ENCODE measurements at regions not wholly inside any gene's neighbourhood (a gene's known extent, or its start where the extent isn't known, plus 50 kb on each side); places are given as distances from the start of the nearest gene placed in this dataset.

- no peak for DNase-seq
These were observed 146.2 kb downstream of the VEGFA start for GRCh38 chr6:43915986-43916923.

- no peak for DNase-seq
These were observed 145.3 kb downstream of the VEGFA start for GRCh38 chr6:43915208-43915869.

- no peak for DNase-seq
These were observed 144.5 kb downstream of the VEGFA start for GRCh38 chr6:43914272-43915147.

- no peak for DNase-seq
These were observed 143.6 kb downstream of the VEGFA start for GRCh38 chr6:43913375-43914271.

- DNase-seq, result no peak
These were observed 142.8 kb downstream of the VEGFA start for GRCh38 chr6:43912598-43913371.

- DNase-seq, result no peak
These were observed 142.1 kb downstream of the VEGFA start for GRCh38 chr6:43912116-43912577.

GRCh38 chr6:43911354-43912115 lies 141.5 kb downstream of the VEGFA start:
- no peak for DNase-seq

- DNase-seq, result no peak
These were observed 140.8 kb downstream of the VEGFA start for GRCh38 chr6:43910638-43911353.

GRCh38 chr6:43910149-43910637 lies 140.2 kb downstream of the VEGFA start:
- DNase-seq, result no peak

GRCh38 chr6:43909474-43910148 lies 139.6 kb downstream of the VEGFA start:
- no peak for DNase-seq

GRCh38 chr6:43907789-43908472 lies 137.9 kb downstream of the VEGFA start:
- no peak for DNase-seq

- no peak for DNase-seq
These were observed 137.3 kb downstream of the VEGFA start for GRCh38 chr6:43907312-43907711.

GRCh38 chr6:43904311-43905123 lies 134.5 kb downstream of the VEGFA start:
- DNase-seq, result no peak

GRCh38 chr6:43903739-43904290 lies 133.8 kb downstream of the VEGFA start:
- no peak for DNase-seq

GRCh38 chr6:43901733-43902230 lies 131.8 kb downstream of the VEGFA start:
- DNase-seq, result no peak

GRCh38 chr6:43900916-43901732 lies 131.1 kb downstream of the VEGFA start:
- no peak for DNase-seq
